HepG2 (cell line): ENCODE measurements at regions not wholly inside any gene's neighbourhood (a gene's known extent, or its start where the extent isn't known, plus 50 kb on each side); places are given as distances from the start of the nearest gene placed in this dataset.

Source experiments
- ATAC-seq: fragments of 200-7000 bp; cut with Tn5 transposase; 3 replicates; pipeline ENCODE4 v1.9.1; 2020; ENCODE audit warnings: mild to moderate bottlenecking, moderate library complexity
- BruUV-seq: library from RNA; stranded (reverse); fragments of 400-500 nt; replicated peaks from 2 replicates; lab custom pipeline; 2021; lab: Mats Ljungman, UMichigan
- CTCF ChIA-PET: fragments of 300-600 bp; formaldehyde crosslinking; extraction: SDS; loops from one replicate; lab custom pipeline; 2021; ENCODE audit warnings: low total read pairs, inconsistent platforms, low intra/inter-chr PET ratio; lab: Yijun Ruan, JAX
- POLR2A ChIA-PET: fragments of 350-600 bp; sonication (Branson Sonifier 250); formaldehyde crosslinking; loops from one replicate; lab custom pipeline; 2020; ENCODE audit warnings: antibody characterized with exemption, inconsistent platforms; lab: Yijun Ruan, JAX
- DNase-seq: peaks from one replicate; pipeline ENCODE4 v3.0.0-alpha.2; 2015; ENCODE audit warnings: low spot score
- FAIRE-seq: peaks from 3 replicates; lab custom pipeline; 2011; peaks lifted over from hg19 to GRCh38; lab: Jason Lieb, UNC
- H2AFZ ChIP-seq: one replicate; pipeline ENCODE4 v1.6.1; 2011; ENCODE audit warnings: low read length, inconsistent platforms
- H3K27ac ChIP-seq: fragments of 300-600 bp; 3 replicates; pipeline ENCODE4 v1.8.0; 2011; ENCODE audit warnings: mixed run types, mild to moderate bottlenecking, mixed read lengths, low read length, inconsistent platforms; ENCODE audit not compliant: insufficient read depth; ENCODE audit errors: extremely low read length
- H3K27me3 ChIP-seq, 2 experiments: fragments of 200-600 bp in 1 of 2; 2 replicates in 1 of 2; 3 replicates in 1 of 2; pipeline versions ENCODE4 v1.6.0 to v1.8.0; 2011; ENCODE audit warnings: low read length in 2 of 2, mild to moderate bottlenecking in 2 of 2, moderate library complexity in 2 of 2, inconsistent platforms in 1 of 2; ENCODE audit not compliant: insufficient read depth in 2 of 2, control insufficient read depth in 1 of 2
- H3K36me3 ChIP-seq, 2 experiments: fragments of 200-600 bp in 1 of 2; replicated peaks in 1 of 2; 2 replicates in 1 of 2; 3 replicates in 1 of 2; pipeline versions ENCODE4 v1.5.1 to v1.8.0; 2011; ENCODE audit warnings: low read length in 2 of 2, inconsistent platforms in 1 of 2; ENCODE audit not compliant: insufficient read depth in 2 of 2, control insufficient read depth in 1 of 2
- H3K4me1 ChIP-seq: 2 replicates; pipeline ENCODE4 v1.5.1; 2012; ENCODE audit warnings: low read length, inconsistent platforms; ENCODE audit not compliant: insufficient read depth
- H3K4me2 ChIP-seq: 2 replicates; pipeline ENCODE4 v1.6.0; 2011; ENCODE audit warnings: low read depth, low read length, inconsistent platforms
- H3K4me3 ChIP-seq, 3 experiments: fragments of 200-600 bp in 1 of 3; sonication (generic), shearing (Covaris generic) in 1 of 3; replicated peaks in 1 of 3; 2 replicates each; pipeline ENCODE4 v1.5.1; 2011 to 2016; ENCODE audit warnings: low read length in 3 of 3, inconsistent platforms in 2 of 3, low read depth in 2 of 3, mild to moderate bottlenecking in 2 of 3, control low read depth in 1 of 3, mixed read lengths in 1 of 3; ENCODE audit not compliant: insufficient read depth in 1 of 3
- H3K79me2 ChIP-seq: one replicate; pipeline ENCODE4 v1.6.1; 2011; ENCODE audit warnings: low read length, inconsistent platforms; ENCODE audit not compliant: insufficient read depth
- H3K9ac ChIP-seq: 2 replicates; pipeline ENCODE4 v1.6.0; 2011; ENCODE audit warnings: mild to moderate bottlenecking, low read depth, low read length, inconsistent platforms; ENCODE audit not compliant: insufficient read depth
- H3K9me3 ChIP-seq: 2 replicates; pipeline ENCODE4 v1.5.1; 2012; ENCODE audit warnings: mild to moderate bottlenecking, low read length
- H4K20me1 ChIP-seq: 2 replicates; pipeline ENCODE4 v1.6.0; 2011; ENCODE audit warnings: inconsistent platforms, mild to moderate bottlenecking, low read length, moderate library complexity; ENCODE audit not compliant: insufficient read depth
- ATF7-NPFF ChIP-seq: sonication (generic); formaldehyde crosslinking; IDR thresholded peaks from 2 replicates; pipeline ENCODE4 v1.8.1; 2023; ENCODE audit warnings: mild to moderate bottlenecking, low read depth, missing genetic modification reagents, moderate library complexity
- CCDC6 ChIP-seq: sonication (generic); formaldehyde crosslinking; IDR thresholded peaks from 2 replicates; pipeline ENCODE4 v1.8.1; 2022; ENCODE audit warnings: mild to moderate bottlenecking, missing genetic modification reagents, moderate library complexity
- CEBPB ChIP-seq: IDR thresholded peaks from 2 replicates; pipeline ENCODE4 v1.6.1; 2011; ENCODE audit warnings: low read depth, low read length, improper control_type of control experiment, borderline replicate concordance
- DNMT3B ChIP-seq: conservative IDR thresholded peaks from 2 replicates; pipeline ENCODE4 v1.6.1; 2016; ENCODE audit warnings: missing biosample characterization, control low read depth
- HNRNPLL ChIP-seq: fragments of 200-400 bp; formaldehyde crosslinking; IDR thresholded peaks from 2 replicates; pipeline ENCODE4 v1.6.1; 2017; ENCODE audit warnings: mild to moderate bottlenecking, low read depth, low read length; ENCODE audit not compliant: poor library complexity, severe bottlenecking
- MAX ChIP-seq: IDR thresholded peaks from 2 replicates; pipeline ENCODE4 v1.6.1; 2012; ENCODE audit warnings: inconsistent platforms
- MIER3 ChIP-seq: IDR thresholded peaks from 2 replicates; pipeline ENCODE4 v1.6.1; 2016; ENCODE audit warnings: missing compliant biosample characterization, borderline replicate concordance
- NFKBIZ ChIP-seq: IDR thresholded peaks from 2 replicates; pipeline ENCODE4 v1.6.1; 2018; ENCODE audit warnings: missing genetic modification reagents, missing compliant biosample characterization
- NKX3-1 ChIP-seq: sonication (generic); formaldehyde crosslinking; IDR thresholded peaks from 2 replicates; pipeline ENCODE4 v1.5.0; 2020; ENCODE audit warnings: missing genetic modification reagents
- TCF7L2 ChIP-seq: IDR thresholded peaks from 2 replicates; pipeline ENCODE4 v1.6.1; 2011; ENCODE audit warnings: mild to moderate bottlenecking, low read depth, low read length, moderate library complexity
- XRCC5 ChIP-seq: fragments of 200-400 bp; formaldehyde crosslinking; optimal IDR thresholded peaks from 2 replicates; pipeline ENCODE3; 2017; ENCODE audit warnings: mild to moderate bottlenecking, low read length
- ZFP36L1 ChIP-seq: sonication (generic); formaldehyde crosslinking; IDR thresholded peaks from 2 replicates; pipeline ENCODE4 v1.8.0; 2022; ENCODE audit warnings: mild to moderate bottlenecking, missing genetic modification reagents, moderate library complexity
- ZMYM3 ChIP-seq: sonication (generic); formaldehyde crosslinking; IDR thresholded peaks from 2 replicates; pipeline ENCODE4 v1.5.1; 2020; ENCODE audit warnings: mild to moderate bottlenecking, missing genetic modification reagents
- ZNF205 ChIP-seq: IDR thresholded peaks from 2 replicates; pipeline ENCODE4 v1.6.1; 2018; ENCODE audit warnings: missing biosample characterization, missing genetic modification reagents
- ZNF232 ChIP-seq: sonication (generic); formaldehyde crosslinking; IDR thresholded peaks from 2 replicates; pipeline ENCODE4 v1.4.0; 2020; ENCODE audit warnings: missing genetic modification reagents, borderline replicate concordance
- ZNF572 ChIP-seq: sonication (generic); formaldehyde crosslinking; IDR thresholded peaks from 2 replicates; pipeline ENCODE4 v1.5.1; 2020; ENCODE audit warnings: mild to moderate bottlenecking, missing genetic modification reagents
- ZNF605 ChIP-seq: sonication (generic); formaldehyde crosslinking; IDR thresholded peaks from 2 replicates; pipeline ENCODE4 v1.8.0; 2022; ENCODE audit warnings: mild to moderate bottlenecking, missing genetic modification reagents
- ZNF737 ChIP-seq: sonication (generic); formaldehyde crosslinking; IDR thresholded peaks from 2 replicates; pipeline ENCODE4 v1.5.0; 2020; ENCODE audit warnings: missing genetic modification reagents, mild to moderate bottlenecking, borderline replicate concordance
- WGBS: methylation state at CpG from one replicate; pipeline ENCODE4 v1.1.6; 2017; ENCODE audit warnings: low lambda C conversion rate; 5-methylcytosine and 5-hydroxymethylcytosine counted together
- in situ Hi-C: cut with HindIII; loops from 2 replicates; pipeline ENCODE4 v1.10.0; 2017; ENCODE audit warnings: low pct_unique_long_range_greater_than_20kb; ENCODE audit not compliant: extremely low pct_ligation_motif_present
- intact Hi-C: fragments of 100-400 bp; cut with micrococcal nuclease; formaldehyde crosslinking; loops from one replicate; pipeline ENCODE4 v1.10.0; 2022; ENCODE audit not compliant: unreplicated experiment

- in situ Hi-C loops (no loop called here), intact Hi-C loops (no loop called here)
- Histone ChIP-seq H3K9me3 (no peaks in the 10 kb centered on the region), H2AFZ (no peak overlapping the region), H3K4me3 (no peak overlapping the region), H3K79me2 (no peaks in the 10 kb centered on the region), H3K27me3 (no peaks in the 10 kb centered on the region), H3K4me1 (peaks cover 14% of the 10 kb centered on the region), H3K9ac (no peak overlapping the region), H3K36me3 (no peaks in the 10 kb centered on the region), H3K27ac (no peak overlapping the region), H3K4me2 (no peak overlapping the region), H4K20me1 (no peaks in the 10 kb centered on the region)
- ChIA-PET CTCF (no interaction called here), POLR2A (no interaction called here)
- FAIRE-seq (no peak), DNase-seq (no peak), ATAC-seq (no peak)
- BruUV-seq = no TSS peak
- TF ChIP-seq ZNF605 (CRISPR knock-in tag) (no peak), HNRNPLL (no peak), ZNF232 (CRISPR knock-in tag) (no peak), ZNF205 (CRISPR knock-in tag) (no peak), DNMT3B (CRISPR knock-in tag) (no peak), ATF7-NPFF (CRISPR knock-in tag) (no peak), MAX (no peak), TCF7L2 (no peak), ZFP36L1 (CRISPR knock-in tag) (no peak), NFKBIZ (no peak), XRCC5 (no peak)
- 73% methylated on average over 1 of the region's 1 CpG for WGBS
Measured at GRCh38 chr18:57211776-57212175, 64.9 kb downstream of the BOD1L2 start.

DNA sequence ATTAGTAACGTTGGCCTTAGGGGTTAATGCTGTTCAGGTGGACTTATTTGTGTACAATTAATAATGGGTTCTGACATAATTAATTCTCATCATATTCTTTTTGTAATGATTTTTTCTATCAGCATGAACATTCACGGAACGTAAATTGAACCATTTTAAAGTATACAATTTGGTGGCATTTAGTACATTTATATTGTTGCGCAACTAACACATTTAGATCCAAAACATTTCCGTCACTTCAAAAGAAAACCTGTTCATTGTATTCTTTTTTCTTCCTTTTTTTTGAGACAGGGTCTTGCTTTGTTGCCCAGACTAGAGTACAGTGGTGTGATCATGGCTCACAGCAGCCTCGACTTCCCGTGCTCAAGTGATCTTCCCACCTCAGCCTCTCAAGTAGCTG, 65.8 kb downstream of the BOD1L2 start:
- CTCF ChIA-PET = no interaction called here
- H3K4me1 ChIP-seq = peaks cover 14% of the 10 kb centered on the region
- in situ Hi-C loops = no loop called here
- no peaks in the 10 kb centered on the region for H3K79me2 ChIP-seq
- intact Hi-C loops = no loop called here
- DNase-seq (no peak), FAIRE-seq (no peak), ATAC-seq (no peak)
- POLR2A ChIA-PET = no interaction called here
- H3K9ac ChIP-seq = no peak overlapping the region
- no peaks in the 10 kb centered on the region for H3K36me3 ChIP-seq
- no peak overlapping the region for H3K27ac ChIP-seq
- TF ChIP-seq ZNF572 (CRISPR knock-in tag) (no peak), ZMYM3 (CRISPR knock-in tag) (no peak), MIER3 (CRISPR knock-in tag) (no peak), ZNF737 (CRISPR knock-in tag) (no peak), CCDC6 (no peak), NKX3-1 (CRISPR knock-in tag) (no peak), CEBPB (peak; percentile 81)
- H3K4me3 ChIP-seq = no peak overlapping the region
- H3K9me3 ChIP-seq = no peaks in the 10 kb centered on the region
- no peaks in the 10 kb centered on the region for H4K20me1 ChIP-seq
- 74% methylated on average over 7 of the region's 7 CpGs for WGBS
- no peak overlapping the region for H3K4me2 ChIP-seq
- BruUV-seq = no TSS peak
- no peaks in the 10 kb centered on the region for H3K27me3 ChIP-seq
- H2AFZ ChIP-seq = no peak overlapping the region
